SK-MEL-5 (cell line): ENCODE measurements at regions not wholly inside any gene's neighbourhood (a gene's known extent, or its start where the extent isn't known, plus 50 kb on each side); places are given as distances from the start of the nearest gene placed in this dataset.

Experiments
- DNase-seq: peaks from one replicate; pipeline ENCODE4 v3.0.0-alpha.2; 2016; ENCODE audit warnings: low read depth, low spot score
- in situ Hi-C: cut with HindIII; loops from 2 replicates; pipeline ENCODE4 v1.10.0; 2016; ENCODE audit warnings: low sequenced_read_pairs, high pct_unique_total_duplicates, low pct_unique_long_range_greater_than_20kb

- no peak for DNase-seq
- in situ Hi-C loops: no loop called here
Observed at GRCh38 chr5:159543326-159543725, 213.0 kb upstream of the IL12B start.

DNA sequence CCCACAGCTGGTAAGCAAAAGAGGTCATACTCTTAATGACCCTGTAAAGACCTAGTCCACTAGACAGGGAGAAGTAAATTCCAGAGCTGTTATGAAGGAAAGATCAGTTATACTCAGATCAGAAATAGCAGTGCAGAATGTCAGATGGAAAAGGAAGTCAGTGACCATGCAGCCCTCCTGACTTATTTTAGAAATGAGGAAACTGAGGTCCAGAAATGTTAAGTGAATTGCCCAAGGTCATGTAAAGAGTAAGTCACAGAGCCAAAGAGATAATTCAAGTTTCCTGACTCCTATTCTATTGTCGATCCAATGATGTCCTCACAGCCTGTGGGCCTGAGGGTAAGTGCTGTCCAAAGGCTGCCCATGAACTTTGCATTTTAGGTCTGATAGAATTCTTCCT, 214.9 kb upstream of the IL12B start:
- in situ Hi-C loops: no loop called here
- no peak for DNase-seq

DNA sequence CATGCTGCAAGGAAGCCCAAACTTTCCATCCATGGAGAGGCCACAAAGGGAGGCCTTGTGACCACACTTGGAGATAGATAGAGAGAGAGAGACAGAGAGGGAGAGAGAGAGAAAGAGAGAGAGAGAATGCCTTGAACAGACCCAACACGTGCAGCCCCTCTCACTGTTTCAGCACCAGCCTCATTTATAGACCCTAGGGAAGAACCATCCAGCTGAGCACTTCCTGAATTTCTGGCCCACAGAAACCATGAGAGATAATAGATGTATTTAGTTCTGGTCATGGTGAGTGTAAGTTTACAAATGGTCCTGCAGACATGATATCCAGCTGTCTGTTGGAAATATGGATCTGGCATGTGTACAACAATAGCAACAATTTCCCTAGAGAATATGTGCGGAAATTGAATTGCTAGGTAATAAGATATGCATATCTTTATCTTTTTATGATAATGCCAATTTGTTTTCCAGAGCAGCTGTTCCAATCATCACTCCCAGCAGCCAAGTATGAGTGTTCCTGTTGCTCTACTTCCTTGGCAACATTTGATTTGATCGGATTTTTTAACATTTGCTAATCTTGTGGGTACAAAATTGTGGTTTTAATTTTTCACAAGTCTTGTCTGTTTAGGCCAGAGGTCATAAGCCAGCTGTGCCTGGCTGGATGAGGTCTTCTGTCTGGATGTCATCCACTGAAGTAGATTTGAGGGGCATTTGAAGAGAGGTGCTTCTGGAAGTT, 217.3 kb upstream of the IL12B start:
- in situ Hi-C loops: no loop called here
- no peak for DNase-seq

- in situ Hi-C loops: no loop called here
Observed at GRCh38 chr5:159548517-159548916, 218.2 kb upstream of the IL12B start.

DNA sequence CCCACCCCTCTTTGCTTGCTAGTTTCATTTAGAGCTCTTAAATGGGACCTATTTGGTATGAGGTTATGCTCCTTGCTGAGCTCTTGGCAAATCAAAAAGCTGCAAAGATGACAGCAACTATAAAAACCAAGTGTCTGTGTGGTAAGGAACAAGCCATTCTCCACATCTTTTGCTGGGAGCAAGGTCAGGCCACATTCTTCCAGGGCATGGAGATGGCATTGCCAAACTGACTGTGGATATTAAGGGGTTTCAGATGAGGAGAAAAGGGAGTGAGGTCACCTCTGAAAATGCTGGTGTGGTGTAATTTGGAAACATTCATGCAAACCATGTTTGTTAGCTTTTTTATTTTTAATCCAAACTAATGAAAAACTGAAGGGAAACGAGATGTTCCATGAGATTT, 218.8 kb upstream of the IL12B start:
- DNase-seq: no peak
- in situ Hi-C loops: no loop called here

More at GRCh38 chr5:159548517-159548916, 218.2 kb upstream of the IL12B start:
- DNase-seq: no peak

DNA sequence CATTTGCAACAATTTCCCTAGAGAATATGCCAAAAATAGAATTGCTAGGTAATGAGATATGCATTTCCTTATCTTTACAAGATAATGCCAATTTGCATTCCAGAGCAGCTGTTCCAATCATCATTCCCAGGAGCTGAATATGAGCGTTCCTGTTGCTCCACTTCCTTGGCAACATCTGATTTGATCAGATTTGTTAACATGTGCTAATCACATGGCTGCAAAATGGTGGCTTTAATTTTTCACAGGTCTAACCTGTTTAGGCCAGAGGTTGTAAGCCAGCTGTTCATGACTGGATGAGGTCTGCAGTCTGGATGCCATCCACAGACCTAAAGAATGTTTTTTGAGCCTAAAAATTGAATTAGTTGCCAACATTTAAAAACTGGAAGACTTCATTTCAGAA, 220.7 kb upstream of the IL12B start:
- in situ Hi-C loops: no loop called here
- DNase-seq: no peak

- in situ Hi-C loops: no loop called here
- no peak for DNase-seq
Observed at GRCh38 chr5:159552751-159553150, 222.5 kb upstream of the IL12B start.

DNA sequence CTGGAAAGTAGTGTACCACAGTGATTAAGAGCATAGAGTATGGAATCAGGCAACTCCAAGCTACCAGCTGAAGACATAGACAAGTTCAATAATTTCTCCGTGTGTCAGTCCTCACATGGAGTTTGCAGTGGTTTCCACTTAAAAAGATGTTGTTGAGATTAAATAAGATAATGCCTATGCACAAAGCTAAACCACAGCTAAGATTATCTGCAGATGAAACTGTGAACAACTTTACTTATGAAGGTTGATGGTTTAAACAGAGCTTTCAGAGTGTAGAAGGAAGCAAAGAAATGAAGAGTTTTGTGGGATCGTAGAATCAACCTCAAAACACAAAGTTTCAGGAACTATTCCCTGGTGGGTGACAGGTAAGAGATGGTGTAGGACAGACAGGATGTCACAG, 223.5 kb upstream of the IL12B start:
- DNase-seq: no peak
- in situ Hi-C loops: no loop called here

- no peak for DNase-seq
- in situ Hi-C loops: no loop called here
Observed at GRCh38 chr5:159555084-159555483, 224.8 kb upstream of the IL12B start.

DNA sequence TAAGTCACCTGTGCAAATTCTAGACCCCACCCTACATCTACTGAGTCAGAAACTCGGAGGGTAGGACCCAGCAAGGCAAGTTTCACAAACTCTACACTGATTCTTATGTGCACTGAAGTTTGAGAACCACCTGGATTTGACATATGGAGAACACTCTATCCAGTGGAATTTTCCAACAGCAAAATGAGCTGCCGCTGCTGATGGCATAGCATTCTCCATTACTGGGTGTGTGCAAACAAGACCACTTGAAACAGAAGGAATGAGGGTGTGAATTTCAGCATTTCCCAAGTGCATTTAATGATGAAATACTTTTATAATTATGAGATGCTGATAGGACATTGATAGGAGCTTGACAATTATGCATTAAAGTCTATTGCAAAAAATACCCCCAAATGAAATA, 229.1 kb upstream of the IL12B start:
- no peak for DNase-seq
- in situ Hi-C loops: no loop called here

DNA sequence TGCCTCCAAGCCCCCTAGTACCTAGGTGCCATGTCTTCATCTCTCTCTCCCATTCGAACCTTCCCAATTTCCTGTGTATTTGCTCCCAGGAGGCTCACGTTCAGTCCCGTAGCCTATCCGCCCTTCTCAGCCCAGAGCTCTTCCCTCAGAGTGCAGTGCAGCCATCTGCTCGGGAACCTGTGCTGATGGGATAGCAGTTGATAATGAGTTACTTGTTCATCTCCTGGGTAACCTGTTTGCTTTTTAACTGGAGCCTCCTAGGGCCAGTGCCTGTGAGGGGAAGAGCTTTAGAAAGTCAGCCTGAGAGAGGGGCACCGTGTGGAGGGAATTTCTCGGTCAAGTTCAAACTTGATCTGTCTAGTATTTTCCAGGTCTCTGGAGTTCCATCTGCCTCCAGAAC, 229.8 kb upstream of the IL12B start:
- in situ Hi-C loops: no loop called here

DNA sequence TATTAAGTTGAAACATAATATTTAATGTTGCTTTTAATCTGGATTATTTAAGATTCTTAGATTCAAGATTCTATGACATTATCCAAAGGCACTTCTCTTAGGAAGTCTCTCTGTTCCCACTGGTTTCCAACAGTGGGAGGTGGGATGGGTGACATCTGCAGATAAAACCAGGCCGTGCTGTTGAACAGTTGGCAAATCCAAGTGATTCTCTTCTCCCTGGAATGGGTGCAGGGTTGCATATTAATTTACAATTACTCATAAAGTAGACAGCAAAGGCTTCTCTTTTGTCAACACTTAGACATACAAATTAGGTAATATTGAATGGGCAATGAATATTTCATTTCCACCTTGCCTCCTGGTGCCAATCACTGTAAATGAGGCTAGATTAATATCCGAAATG, 233.7 kb upstream of the IL12B start:
- in situ Hi-C loops: no loop called here
- no peak for DNase-seq

More for the DNA sequence above, 229.8 kb upstream of the IL12B start:
- no peak for DNase-seq

- in situ Hi-C loops: no loop called here
- DNase-seq: no peak
Observed at GRCh38 chr5:159566832-159567231, 236.5 kb upstream of the IL12B start.

DNA sequence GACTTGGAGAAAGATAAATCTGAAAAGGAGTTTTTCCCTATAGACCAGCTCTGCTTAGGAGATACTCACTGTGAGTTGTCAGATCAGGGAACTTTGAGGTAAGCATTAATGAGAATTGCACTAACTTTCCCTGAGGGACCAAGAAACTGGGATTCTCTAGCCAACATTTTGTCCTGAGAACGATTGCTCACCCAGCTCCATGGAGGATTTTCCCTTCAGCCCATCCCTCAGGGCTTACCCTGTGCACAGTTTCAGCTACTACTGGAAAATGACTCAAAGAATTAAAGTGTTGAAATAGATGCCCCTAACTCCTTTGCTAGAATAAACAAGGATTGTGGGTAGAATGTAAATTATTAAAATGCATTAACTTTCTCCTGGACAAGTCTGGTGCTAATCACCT, 237.2 kb upstream of the IL12B start:
- DNase-seq: no peak
- in situ Hi-C loops: no loop called here

- DNase-seq: no peak
- in situ Hi-C loops: no loop called here
Observed at GRCh38 chr5:159571501-159572244, 241.4 kb upstream of the IL12B start.

DNA sequence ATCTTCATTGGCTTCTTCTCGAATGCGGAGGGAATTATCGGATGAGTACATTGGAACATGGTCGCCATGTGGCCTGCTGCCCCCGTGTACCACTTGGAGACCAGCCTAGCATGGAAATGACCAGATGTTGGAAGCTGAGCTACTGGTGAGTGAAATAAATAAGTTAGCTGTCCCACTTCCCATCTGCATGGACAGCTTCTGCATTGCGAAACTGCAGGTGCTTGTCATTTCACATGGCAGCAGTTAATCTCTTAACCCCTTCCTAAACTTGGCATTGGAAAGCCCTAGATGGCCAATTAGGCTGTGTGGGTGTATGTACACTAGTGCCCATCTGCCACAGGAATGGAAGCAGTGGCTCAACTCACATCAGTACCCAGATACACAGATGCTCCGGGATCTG, 246.6 kb upstream of the IL12B start:
- no peak for DNase-seq
- in situ Hi-C loops: no loop called here

DNA sequence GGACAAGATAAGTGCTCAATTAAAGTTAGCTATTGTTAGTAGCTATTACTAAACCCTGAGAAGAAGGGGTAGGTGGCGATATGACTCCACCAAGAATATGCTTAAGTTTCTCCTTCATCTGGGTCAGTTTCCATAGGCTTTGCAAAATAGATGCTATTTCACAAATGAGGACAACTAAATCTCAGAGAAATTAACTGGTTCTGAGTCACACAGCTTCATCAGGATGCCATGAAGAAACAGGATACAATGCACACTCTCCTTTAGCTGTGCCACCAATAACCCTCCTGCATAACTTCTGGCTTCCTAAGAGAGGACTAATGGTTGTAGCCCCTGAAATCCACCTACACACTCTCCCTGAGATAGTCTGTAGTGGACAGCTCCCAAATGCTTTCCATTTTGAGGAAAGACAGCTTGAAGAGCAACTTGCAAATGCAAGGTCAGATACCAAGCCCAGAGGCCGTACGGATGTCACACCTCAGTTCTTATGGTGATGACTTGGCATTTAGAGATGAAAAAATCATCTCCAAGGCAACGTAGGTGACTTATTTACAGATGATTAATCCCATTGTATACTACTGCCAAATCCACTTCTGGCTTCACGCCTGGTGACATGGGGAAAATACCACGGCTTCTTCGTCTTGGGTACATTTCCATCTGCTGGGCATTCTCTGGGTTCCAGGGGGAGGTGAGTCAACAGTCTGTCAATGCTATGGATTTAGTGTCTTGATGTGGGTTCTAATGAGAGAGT, 251.4 kb upstream of the IL12B start:
- DNase-seq: no peak
- in situ Hi-C loops: no loop called here

GRCh38 chr5:159582756-159583541, 252.7 kb upstream of the IL12B start:
- no peak for DNase-seq
- in situ Hi-C loops: no loop called here
